Transverse colon (tissue), 3 donors: ENCODE measurements at regions not wholly inside any gene's neighbourhood (a gene's known extent, or its start where the extent isn't known, plus 50 kb on each side); places are given as distances from the start of the nearest gene placed in this dataset.

Source experiments
- POLR2A ChIP-seq: fragments of 450-650 bp; IDR thresholded peaks from one replicate; pipeline ENCODE4 v1.6.1; 2016; ENCODE audit warnings: antibody characterized with exemption, mild to moderate bottlenecking, moderate library complexity
- TF ChIP-seq, protein P1 (sequence below), 5 experiments: fragments of 200-600 bp in 3 of 5; fragments of 450-650 bp in 2 of 5; sonication (generic) in 3 of 5; IDR thresholded peaks; 1 replicate in 2 of 5; 2 replicates in 3 of 5; pipeline ENCODE4 v1.5.1; 2016 to 2017; ENCODE audit warnings: antibody characterized with exemption in 5 of 5, inconsistent platforms in 3 of 5, mild to moderate bottlenecking in 2 of 5, moderate library complexity in 1 of 5

DNA sequence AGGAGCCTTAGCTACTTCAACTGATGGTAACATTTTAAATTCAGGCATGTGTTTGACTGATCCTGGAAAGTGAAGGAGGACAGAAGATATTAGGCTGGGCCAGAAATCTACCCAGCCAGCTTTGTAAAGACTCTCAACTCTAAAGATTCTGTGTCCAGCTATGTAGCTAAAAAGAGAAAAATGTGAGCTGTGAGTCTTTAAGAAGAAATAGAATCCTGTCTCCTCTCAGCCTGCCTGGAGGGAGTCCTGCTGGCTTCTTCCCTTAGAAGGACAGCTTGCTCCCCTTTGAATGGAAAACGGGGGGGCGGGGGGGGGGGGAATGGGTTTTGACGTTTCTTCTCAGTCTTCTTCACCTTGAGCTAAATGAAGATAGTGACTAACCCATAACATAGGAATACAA, 54.3 kb upstream of the INTU start:
- TF ChIP-seq, protein P1, sequence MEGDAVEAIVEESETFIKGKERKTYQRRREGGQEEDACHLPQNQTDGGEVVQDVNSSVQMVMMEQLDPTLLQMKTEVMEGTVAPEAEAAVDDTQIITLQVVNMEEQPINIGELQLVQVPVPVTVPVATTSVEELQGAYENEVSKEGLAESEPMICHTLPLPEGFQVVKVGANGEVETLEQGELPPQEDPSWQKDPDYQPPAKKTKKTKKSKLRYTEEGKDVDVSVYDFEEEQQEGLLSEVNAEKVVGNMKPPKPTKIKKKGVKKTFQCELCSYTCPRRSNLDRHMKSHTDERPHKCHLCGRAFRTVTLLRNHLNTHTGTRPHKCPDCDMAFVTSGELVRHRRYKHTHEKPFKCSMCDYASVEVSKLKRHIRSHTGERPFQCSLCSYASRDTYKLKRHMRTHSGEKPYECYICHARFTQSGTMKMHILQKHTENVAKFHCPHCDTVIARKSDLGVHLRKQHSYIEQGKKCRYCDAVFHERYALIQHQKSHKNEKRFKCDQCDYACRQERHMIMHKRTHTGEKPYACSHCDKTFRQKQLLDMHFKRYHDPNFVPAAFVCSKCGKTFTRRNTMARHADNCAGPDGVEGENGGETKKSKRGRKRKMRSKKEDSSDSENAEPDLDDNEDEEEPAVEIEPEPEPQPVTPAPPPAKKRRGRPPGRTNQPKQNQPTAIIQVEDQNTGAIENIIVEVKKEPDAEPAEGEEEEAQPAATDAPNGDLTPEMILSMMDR (IDR thresholded peaks at IDR 0.05): no peak
- TF ChIP-seq POLR2A: no peak
